ENCODE measurements at regions not wholly inside any gene's neighbourhood (a gene's known extent, or its start where the extent isn't known, plus 50 kb on each side); places are given as distances from the start of the nearest gene placed in this dataset.
"Not testable (repeated sequence)": the region's sequence is repeated elsewhere in the genome, so short reads cannot be mapped to it uniquely, and the experiment has no call there.

GRCh38 chr1:143879757-143880536, 91.8 kb downstream of the FAM72C start:
- TF ChIP-seq RARB (CRISPR knock-in tag; IDR thresholded peaks at IDR 0.05); ARNTL (CRISPR knock-in tag; IDR thresholded peaks at IDR 0.05; ENCODE audit: borderline replicate concordance, low read depth); ISL1 (CRISPR knock-in tag; IDR thresholded peaks at IDR 0.05); ZFP30 (CRISPR knock-in tag; IDR thresholded peaks at IDR 0.05): not testable (repeated sequence)
- TF ChIP-seq, protein P1, sequence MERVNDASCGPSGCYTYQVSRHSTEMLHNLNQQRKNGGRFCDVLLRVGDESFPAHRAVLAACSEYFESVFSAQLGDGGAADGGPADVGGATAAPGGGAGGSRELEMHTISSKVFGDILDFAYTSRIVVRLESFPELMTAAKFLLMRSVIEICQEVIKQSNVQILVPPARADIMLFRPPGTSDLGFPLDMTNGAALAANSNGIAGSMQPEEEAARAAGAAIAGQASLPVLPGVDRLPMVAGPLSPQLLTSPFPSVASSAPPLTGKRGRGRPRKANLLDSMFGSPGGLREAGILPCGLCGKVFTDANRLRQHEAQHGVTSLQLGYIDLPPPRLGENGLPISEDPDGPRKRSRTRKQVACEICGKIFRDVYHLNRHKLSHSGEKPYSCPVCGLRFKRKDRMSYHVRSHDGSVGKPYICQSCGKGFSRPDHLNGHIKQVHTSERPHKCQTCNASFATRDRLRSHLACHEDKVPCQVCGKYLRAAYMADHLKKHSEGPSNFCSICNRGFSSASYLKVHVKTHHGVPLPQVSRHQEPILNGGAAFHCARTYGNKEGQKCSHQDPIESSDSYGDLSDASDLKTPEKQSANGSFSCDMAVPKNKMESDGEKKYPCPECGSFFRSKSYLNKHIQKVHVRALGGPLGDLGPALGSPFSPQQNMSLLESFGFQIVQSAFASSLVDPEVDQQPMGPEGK (CRISPR knock-in tag; IDR thresholded peaks at IDR 0.05; ENCODE audit: borderline replicate concordance) = not testable (repeated sequence)

Data from SK-N-SH treated with all-trans-retinoic acid at 6 μM for 48 hours (cell line).